ENCODE measurements at regions not wholly inside any gene's neighbourhood (a gene's known extent, or its start where the extent isn't known, plus 50 kb on each side); places are given as distances from the start of the nearest gene placed in this dataset.

- no peak for DNase-seq (ENCODE audit: low spot score)
Measured at GRCh38 chr2:23132823-23133595, 252.0 kb upstream of the KLHL29 start.

GRCh38 chr2:23134726-23135125, 250.3 kb upstream of the KLHL29 start:
- no peak for DNase-seq (ENCODE audit: low spot score)

GRCh38 chr2:23135481-23136100, 249.4 kb upstream of the KLHL29 start:
- no peak for DNase-seq (ENCODE audit: low spot score)

GRCh38 chr2:23137166-23137565, 247.8 kb upstream of the KLHL29 start:
- no peak for DNase-seq (ENCODE audit: low spot score)

- no peak for DNase-seq (ENCODE audit: low spot score)
Measured at GRCh38 chr2:23138701-23139100, 246.3 kb upstream of the KLHL29 start.

GRCh38 chr2:23145460-23145859, 239.5 kb upstream of the KLHL29 start:
- no peak for DNase-seq (ENCODE audit: low spot score)

GRCh38 chr2:23146011-23146410, 239.0 kb upstream of the KLHL29 start:
- DNase-seq (ENCODE audit: low spot score) = no peak

- DNase-seq (ENCODE audit: low spot score) = no peak
Measured at GRCh38 chr2:23148342-23148741, 236.6 kb upstream of the KLHL29 start.

GRCh38 chr2:23149777-23150176, 235.2 kb upstream of the KLHL29 start:
- DNase-seq (ENCODE audit: low spot score) = no peak

GRCh38 chr2:23153484-23153883, 231.5 kb upstream of the KLHL29 start:
- DNase-seq (ENCODE audit: low spot score) = no peak

GRCh38 chr2:23155022-23155421, 230.0 kb upstream of the KLHL29 start:
- DNase-seq (ENCODE audit: low spot score) = no peak

- no peak for DNase-seq (ENCODE audit: low spot score)
Measured at GRCh38 chr2:23157812-23158211, 227.2 kb upstream of the KLHL29 start.

- no peak for DNase-seq (ENCODE audit: low spot score)
Measured at GRCh38 chr2:23158306-23158705, 226.7 kb upstream of the KLHL29 start.

GRCh38 chr2:23159746-23160405, 225.1 kb upstream of the KLHL29 start:
- DNase-seq (ENCODE audit: low spot score) = no peak

- DNase-seq (ENCODE audit: low spot score) = no peak
Measured at GRCh38 chr2:23164173-23164572, 220.8 kb upstream of the KLHL29 start.

- no peak for DNase-seq (ENCODE audit: low spot score)
Measured at GRCh38 chr2:23169896-23170295, 215.1 kb upstream of the KLHL29 start.

- DNase-seq (ENCODE audit: low spot score) = no peak
Measured at GRCh38 chr2:23171108-23171507, 213.9 kb upstream of the KLHL29 start.

GRCh38 chr2:23178396-23178795, 206.6 kb upstream of the KLHL29 start:
- DNase-seq (ENCODE audit: low spot score) = no peak

- DNase-seq (ENCODE audit: low spot score) = no peak
Measured at GRCh38 chr2:23183733-23184132, 201.2 kb upstream of the KLHL29 start.

GRCh38 chr2:23198316-23199114, 186.5 kb upstream of the KLHL29 start:
- no peak for DNase-seq (ENCODE audit: low spot score)

- no peak for DNase-seq (ENCODE audit: low spot score)
Measured at GRCh38 chr2:23199115-23199918, 185.7 kb upstream of the KLHL29 start.
